NCI-H1694 (cell line): ENCODE measurements at regions not wholly inside any gene's neighbourhood (a gene's known extent, or its start where the extent isn't known, plus 50 kb on each side); places are given as distances from the start of the nearest gene placed in this dataset.
"Not testable (repeated sequence)": the region's sequence is repeated elsewhere in the genome, so short reads cannot be mapped to it uniquely, and the experiment has no call there.

Source experiments
- DNase-seq: peaks from one replicate; lab custom pipeline; 2025; lab: John Stamatoyannopoulos, UW

DNA sequence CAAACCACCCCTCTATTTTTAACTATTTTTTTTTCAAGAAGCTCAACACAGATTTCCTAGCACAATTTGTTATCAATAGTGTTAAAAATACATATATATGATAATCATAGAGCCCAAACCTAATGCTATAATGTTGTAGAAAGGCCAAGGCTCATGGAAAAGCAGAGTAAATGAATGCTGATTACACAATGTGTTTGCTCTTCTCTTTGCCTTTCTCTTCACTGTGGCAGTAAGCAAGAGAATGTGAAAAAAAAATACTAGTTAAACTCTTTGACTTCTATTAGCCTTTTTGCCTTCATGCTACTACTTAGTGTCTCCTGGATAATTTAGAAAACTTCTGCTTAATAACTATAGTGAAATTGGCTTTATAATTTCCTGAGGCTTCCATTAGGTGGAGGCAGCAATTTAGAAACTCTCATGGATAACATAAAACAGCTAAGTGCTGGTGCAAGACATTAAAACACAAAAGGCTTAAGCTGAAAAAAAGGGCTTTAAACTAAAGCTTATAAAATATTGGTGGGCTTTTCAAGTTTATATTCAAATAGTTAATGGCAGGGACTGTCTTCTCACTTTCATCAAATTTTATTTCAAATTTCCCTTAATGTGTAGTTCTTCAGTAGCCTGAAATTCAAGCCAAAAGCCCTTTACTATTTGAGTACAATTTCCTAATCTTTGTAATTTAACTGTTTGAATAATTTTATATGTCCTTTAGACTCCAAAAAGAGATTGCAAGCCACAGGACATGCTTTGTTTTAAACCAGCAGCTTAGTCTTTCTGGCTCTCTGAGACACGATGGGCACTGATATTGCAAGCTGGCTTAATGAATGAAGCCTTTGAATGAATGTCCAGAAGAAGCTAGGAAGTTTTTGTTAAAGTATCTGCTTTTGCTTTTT is 2031.8 kb upstream of the CDH6 start:
- no peak for DNase-seq

DNA sequence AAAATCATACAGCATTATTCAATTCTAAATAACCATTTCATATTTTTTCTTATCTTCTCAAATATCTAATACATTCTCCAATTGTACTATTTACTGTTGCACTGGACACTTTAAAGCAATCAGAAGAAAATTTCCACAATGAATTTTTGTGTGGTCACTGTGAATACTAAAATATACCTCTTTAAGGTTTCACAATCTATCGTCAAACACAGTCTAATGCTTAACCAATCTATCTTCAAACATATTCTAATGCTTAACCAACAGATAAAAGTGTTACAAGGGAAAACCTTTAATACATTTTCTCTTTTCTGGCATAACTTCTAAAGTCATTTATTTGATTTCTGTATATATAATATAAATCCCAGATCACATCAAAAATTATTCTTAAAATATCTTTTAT is 2035.5 kb upstream of the CDH6 start:
- no peak for DNase-seq

DNA sequence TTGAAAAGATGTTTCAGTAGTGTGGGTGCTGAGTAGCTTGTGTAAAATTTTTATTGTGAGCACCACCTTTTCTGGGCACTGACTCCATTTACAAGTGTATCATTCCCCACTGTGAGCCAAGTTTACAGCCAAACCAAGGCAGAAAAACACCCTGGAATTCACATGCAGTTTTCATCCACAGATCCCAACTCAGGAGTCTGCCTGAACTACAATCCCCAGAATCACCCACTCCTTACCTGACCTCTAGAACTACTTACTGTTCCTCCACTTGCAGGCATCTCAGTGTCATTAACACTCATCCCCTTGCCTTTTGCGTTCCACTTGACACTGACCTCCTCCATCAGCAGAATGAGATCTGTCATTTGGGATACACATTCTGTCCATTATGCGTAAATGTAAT is 2042.6 kb upstream of the CDH6 start:
- no peak for DNase-seq

DNA sequence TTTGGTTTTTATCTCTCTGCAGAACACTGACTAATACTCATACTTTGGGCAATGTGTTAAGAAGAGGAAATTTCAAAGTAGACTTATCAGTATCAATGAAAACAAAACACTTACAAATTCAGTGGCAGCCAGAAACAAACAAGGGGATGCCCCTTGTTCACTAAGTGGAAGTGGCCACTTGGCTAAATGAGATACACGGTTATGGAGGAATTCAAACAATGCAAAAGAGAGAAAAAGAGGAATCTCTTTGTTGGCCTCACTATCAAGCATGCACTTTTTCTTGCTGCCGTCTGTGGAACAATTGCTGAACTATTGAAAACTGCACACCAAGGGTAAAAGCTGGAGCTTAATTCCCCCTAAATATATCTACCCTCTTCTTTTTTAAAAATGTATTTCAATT is 2044.9 kb upstream of the CDH6 start:
- DNase-seq, result no peak

DNA sequence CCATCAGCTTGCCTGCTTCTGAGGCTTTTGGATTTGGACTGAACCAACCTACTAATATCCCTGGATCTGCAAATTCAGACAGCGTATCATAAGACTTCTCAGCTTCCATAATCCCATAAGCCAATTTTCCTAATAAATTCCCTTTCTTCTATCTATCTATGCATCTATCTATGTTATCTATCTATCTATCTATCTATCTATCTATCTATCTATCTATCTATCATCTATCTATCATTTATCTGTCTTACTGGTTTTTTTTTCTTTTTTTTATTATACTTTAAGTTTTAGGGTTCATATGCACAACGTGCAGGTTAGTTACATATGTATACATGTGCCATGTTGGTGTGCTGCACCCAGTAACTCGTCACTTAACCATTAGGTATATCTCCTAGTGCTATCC is 2045.4 kb upstream of the CDH6 start:
- no peak for DNase-seq

DNA sequence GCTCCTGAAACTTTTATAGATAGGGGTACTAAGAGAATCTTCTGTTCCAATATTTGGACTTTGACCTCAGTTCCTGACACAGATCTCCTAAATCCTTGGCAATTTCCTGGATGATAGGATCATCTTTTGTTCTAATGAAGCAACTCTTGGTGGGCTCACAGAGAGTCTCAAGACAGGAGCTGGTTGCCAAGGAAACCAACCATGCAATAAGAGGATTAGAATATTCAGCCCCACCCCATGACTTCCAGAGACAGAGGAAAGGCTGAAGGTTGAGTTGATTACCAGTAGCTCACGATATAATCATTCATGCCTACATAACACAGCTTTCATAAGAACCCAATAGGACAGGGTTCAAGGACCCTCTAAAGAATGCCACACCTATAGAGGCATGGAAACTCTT is 2050.2 kb upstream of the CDH6 start:
- DNase-seq, result no peak

DNA sequence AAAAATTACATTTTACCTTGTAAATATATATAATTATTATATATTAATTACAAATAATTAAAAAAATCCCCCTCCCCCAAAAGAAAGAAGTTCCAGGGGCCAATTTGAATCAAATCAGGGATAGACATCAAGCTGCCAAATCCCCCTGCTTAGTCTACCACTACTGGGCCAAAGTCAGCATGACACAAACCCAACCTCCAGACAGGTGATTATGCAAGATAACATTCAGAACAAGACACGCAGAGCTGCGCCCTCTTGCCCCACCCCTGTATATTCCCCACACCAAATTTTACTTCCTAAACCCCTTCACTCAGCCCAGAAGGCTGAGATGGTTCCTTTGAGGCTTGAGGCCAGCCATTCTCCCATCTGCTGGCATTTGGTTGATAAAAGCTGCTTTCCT is 2059.1 kb upstream of the CDH6 start:
- no peak for DNase-seq

DNA sequence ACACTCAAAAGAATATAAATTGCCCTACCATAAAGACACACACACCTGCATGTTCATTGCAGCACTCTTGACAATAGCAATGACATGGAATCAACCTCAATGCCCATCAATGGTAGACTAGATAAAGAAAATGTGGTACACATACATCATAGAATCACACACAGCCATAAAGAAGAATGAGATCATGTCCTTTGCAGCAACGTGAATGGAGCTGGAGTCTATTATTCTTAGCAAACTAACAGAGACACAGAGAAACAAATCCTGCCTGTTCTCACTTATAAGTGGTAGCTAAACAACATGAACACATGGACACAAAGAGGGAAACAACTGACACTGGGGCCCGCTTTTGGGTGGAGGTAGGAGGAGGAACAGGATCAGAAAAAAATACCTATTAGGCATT is 2062.2 kb upstream of the CDH6 start:
- DNase-seq, result no peak

DNA sequence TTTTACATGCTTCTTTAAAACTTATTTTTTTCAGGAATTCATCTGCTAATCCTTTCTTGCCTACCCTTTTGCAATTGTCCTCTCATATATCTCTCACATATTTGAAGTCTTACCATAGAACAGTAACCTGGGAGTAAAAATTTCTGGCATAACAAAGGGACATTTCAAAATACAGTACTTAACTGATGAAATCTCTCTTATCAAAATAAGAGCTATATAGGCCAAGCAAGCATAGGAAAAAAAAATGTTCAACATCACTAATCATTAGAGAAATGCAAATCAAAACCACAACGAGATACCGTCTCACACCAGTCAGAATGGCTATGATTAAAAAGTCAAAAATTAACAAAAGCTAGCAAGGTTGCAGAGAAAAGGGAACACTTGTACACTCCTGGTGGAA is 2062.7 kb upstream of the CDH6 start:
- DNase-seq, result no peak

DNA sequence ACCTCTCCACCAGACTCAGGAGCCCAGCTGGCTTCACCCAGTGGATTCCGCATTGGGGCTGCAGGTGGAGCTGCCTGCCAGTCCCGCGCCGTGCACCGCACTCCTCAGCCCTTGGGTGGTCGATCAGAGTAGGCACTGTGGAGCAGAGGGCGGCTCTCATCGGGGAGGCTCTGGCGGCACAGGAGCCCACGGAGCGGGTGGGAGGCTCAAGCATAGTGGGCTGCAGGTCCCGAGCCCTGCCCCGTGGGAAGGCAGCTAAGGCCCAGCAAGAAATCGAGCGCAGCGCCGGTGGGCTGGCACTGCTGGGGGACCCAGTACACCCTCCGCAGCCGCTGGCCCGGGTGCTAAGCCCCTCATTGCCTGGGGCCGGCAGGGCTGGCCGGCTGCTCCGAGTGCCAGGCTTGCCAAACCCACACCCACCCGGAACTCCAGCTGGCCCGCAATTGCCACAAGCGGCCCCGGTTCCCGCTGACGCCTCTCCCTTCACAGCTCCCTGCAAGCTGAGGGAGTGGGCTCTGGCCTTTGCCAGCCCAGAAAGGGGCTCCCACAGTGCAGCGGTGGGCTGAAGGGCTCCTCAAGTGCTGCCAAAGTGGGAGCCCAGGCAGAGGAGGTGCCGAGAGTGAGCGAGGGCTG is 2065.8 kb upstream of the CDH6 start:
- not testable (repeated sequence) for DNase-seq

DNA sequence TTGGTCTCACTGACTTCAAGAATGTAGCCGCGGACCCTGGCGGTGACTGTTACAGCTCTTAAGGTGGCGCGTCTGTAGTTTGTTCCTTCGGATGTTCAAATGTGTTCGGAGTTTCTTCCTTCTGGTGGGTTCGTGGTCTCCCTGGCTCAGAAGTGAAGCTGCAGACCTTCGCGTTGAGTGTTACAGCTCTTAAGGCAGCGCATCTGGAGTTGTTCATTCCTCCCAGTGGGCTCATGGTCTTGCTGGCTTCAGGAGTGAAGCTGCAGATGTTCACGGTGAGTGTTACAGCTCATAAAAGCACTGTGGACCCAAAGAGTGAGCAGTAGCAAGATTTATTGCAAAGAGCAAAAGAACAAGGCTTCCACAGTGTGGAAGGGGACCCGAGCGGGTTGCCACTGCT is 2067.0 kb upstream of the CDH6 start:
- DNase-seq, result not testable (repeated sequence)

DNA sequence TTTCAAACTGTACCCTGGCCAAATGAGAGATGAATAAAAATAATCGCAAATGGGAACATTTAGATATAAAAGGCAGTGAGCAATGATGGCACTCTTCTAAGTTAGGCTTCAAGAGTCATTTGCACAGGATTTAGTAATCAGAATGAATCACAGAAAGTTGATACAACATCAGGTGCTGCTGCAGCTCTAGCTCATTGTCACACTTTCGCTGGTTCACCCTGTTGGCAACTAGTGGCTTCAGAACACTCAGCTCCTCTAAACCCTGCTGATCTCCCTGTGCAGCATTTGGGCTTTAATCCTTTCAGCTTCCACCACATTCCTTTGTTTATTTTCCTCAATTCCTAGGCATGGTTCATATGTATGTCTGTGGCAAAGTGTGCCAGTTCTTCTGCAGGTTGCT is 2071.2 kb upstream of the CDH6 start:
- no peak for DNase-seq

DNA sequence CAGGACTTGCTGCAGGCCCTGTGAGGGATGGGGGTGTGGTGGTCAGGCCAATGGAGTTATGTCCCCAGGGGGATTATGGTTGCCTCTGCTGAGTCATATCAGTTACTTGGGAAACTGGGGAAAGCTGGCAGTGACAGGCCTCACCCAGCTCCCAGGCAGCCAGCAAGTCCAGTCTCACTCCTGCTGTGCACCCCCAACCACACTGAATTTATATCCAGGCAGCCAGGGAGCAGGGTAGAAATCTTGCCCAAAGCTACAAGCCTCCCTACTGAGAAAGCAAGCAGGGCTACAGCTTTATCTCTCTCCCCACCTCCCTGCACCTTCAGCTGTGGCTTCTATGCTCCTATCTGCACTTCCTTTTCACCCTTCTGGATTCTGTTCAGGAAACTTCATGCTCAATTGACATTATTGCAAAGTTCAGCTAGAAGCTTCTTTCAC is 2076.0 kb upstream of the CDH9 start:
- DNase-seq, result no peak

DNA sequence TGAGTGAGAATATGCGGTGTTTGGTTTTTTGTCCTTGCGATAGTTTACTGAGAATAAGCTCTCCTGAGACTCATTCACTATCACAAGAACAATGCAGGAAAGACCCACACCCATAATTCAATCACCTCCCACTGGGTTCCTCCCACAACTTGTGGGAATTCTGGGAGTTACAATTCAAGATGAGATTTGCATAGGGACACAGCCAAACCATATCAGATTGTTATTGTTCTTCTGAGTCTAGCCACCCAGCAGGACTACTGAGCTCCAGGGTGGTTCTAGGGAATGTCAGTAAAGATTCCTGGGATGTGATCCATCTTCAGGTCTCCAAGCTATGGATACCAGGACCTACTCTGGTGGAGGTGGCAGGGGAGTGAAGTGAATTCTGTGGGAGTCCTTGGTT is 2075.1 kb upstream of the CDH9 start:
- no peak for DNase-seq

DNA sequence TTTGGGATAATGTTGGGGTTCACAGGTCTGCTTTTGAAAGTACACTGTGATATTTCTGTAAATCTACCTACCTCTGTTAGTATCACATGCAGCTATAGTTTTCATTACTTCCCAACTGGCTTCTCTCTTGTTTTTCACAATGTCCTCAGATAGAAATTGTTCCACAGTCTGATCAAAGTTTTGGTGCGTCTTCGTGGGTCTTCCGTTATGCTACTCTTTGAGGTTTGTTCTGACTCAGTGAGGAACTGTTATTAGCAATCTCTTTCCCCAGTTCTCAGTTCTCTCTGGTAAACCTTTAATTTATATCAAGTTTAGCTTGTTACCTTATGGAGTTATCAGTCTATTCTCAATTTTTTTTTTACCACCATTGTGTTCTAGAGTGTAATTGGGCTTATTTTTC is 2061.2 kb upstream of the CDH9 start:
- no peak for DNase-seq

DNA sequence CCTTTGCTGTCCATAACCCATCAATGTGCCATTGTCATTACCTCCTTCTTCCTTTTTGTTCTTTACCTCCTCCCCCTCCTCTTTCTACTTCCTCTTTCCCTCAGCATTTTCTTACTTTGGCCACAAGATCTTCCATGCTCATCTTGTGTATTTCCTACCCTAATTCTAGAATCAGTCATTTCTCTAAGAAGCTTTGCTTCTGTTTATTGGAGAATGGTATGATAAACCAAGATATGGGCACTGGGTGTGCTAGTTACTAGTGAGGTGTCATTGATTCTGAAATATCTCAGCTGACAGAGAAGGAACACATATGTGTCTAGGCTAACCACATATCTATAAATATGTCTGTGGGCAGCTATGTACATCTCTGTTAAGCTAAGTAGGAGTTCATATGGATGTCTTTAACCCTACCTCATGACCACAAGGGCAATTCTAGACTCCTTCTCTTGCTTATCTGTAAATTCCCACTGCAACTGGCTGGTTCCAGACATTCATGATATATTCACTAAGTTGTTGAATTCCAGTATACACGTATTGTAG is 2051.3 kb upstream of the CDH9 start:
- DNase-seq, result no peak

DNA sequence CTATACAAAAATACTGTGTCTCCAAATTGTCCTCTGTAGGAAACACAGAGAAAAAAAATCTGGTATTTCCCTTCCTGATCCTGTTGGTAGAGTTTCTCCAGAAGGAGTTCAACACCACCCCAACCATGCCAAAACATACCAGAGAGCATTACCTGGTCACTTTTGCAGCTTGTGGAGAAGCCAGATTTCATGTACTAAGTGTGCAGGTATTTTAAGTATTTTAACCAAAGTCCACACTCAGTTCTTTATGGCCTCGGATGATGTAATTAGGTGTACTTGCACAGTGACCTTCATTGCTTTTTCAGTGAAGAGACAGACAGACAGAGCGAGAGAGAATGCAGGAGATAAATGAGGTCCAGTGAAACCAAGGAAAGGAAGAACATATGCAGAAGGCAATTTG is 2046.8 kb upstream of the CDH9 start:
- no peak for DNase-seq

DNA sequence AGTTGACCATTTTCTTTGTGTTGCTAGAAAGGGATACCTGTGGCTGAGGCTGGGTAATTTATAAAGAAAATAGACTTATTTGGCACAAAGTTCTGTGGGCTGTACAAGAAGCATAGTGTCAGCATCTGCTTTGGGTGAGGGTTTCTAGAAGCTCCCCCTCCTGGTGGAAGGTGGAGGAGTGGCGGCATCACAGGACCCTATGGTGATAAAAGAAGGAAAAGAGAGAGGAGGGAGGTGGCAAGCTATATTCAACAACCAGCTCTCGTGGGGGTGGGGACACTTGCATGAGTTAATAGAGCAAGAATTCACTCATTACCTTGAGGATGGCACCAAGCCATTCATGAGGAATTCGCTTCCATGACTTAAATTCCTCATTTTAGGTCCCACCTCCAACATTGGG is 2041.4 kb upstream of the CDH9 start:
- DNase-seq, result no peak

DNA sequence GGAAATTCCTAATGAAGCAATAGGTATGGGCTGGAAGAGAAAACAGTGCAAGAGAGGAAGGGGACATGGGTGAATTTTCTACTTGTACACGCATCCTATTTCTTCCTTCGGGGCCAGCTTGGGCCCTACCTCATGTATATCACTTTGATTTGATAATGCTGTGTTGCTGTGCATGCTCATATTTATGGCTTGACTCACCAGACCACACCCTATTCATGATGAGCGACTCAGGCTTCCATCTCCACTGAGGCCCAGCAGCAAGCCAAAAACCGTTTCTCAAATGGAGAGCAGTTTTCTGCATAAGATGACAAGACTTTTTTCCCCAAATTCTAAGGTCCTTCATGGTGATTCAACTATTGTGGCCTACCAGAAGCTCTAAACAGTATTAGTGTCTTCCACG is 2039.1 kb upstream of the CDH9 start:
- no peak for DNase-seq

DNA sequence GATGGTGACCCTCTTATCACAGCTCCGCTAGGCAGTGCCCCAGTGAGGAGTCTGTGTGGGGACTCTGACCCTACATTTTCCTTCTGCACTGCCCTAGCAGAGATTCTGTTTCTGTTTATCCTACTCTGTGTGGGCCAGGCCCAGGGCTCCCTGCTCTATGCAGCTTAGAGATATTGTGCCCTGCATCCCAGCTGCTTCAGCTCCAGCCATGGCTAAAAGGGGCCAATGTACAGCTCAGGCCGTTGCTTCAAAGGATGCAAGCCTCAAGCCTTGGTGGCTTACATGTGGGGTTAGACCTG is 2030.7 kb upstream of the CDH9 start:
- no peak for DNase-seq

DNA sequence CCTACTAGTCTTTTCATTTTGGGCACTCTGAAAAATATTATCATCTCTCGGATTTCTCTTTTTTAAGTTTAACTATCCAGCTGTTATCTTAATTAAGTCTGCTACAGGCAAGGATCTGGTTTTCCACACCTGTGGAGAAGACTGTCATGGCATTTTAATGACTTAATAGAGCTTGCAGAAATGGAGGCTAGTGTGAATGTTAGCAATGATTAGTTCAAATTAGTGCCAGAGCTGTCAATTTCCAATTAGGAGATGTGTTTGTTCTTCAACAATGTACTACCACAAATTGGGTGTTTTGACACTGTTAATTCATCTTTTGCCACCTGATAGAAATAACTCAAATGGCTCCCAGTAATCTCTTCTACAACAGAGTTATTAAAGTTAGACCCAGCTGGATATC is 2023.0 kb upstream of the CDH9 start:
- DNase-seq, result no peak

DNA sequence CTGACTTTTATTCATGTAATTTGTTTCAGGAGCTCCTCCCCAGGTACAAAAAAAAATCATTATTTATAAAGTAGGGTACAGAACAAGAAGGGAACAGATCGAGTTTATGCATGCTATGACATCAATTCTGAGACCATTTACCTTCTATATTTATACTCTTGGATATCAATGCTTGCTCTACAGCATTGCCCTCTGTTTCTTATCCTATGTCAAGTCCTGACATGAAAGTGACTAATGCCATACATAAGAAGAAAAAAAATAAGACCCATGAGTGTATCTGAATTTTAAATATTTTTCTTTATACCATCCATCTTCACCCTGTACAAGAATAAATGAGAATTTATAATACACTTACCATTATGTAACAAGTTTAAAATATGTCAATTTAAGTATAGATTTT is 2016.3 kb upstream of the CDH9 start:
- no peak for DNase-seq

DNA sequence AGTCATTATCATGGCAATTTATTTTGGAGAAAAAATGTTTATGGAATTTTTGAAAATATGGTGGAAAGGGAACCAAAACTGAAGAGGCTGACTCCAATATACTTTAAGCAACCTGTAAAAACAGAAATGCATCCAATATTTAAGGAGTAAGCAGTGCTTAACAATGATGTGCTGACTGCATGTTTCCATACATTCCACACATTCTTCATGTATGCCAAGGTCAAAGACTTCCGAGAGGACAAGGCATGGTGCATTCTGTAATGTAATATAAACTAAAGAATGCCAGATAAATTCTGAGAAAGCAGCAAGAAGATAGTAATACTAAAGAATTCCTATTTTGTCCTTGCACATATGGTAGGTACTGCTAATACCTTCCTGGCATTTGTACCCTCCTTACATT is 2015.9 kb upstream of the CDH9 start:
- DNase-seq, result no peak

DNA sequence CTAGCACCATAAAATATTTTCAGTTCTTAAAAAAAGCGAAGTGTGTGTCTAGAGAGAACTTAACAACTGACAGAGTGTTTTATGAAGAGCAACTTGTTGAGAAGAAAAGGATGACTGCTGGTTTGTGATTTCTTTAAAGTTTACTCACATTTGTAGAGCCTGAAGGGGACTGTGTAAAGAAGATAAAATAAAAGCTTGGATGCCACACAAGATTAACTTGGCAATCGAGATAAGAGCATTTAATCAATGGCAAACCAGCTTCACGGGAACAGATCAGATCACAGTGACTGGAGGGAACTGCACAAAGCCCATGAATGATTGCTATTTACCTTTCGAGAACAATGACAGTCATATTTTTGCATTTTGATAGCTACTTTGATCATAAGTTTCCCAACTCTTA is 2013.1 kb upstream of the CDH9 start:
- DNase-seq, result no peak
